ENCODE measurements at regions not wholly inside any gene's neighbourhood (a gene's known extent, or its start where the extent isn't known, plus 50 kb on each side); places are given as distances from the start of the nearest gene placed in this dataset.
A peak's percentile ranks its signal among the peaks of the same experiment; 100 is the strongest.

DNA sequence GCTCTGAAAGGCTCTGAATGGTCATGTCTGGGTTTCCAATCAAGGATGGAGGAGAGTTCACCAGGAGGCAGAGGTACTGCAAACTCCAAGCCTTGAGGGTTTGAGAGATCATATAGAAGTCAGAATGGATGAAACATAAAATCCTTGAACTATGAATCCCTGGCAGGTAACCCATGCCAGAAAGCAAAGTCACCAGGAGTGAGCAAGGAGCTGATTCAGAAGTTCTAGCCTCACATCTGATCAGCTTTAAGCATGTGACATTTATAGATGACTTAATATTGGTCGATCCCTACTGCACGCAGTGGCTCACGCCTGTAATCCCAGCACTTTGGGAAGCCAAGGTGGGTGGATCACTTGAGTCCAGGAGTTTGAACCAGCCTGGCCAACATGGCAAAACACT is 126.1 kb upstream of the MED13L start:
- no peak overlapping the region for H3K4me3 ChIP-seq (ENCODE audit: low read depth, low read length)
- TF ChIP-seq CTCF (conservative IDR thresholded peaks at IDR 0.05; ENCODE audit: low read depth, low read length), result no peak
- DNase-seq (ENCODE audit: low read depth), result no peak

DNA sequence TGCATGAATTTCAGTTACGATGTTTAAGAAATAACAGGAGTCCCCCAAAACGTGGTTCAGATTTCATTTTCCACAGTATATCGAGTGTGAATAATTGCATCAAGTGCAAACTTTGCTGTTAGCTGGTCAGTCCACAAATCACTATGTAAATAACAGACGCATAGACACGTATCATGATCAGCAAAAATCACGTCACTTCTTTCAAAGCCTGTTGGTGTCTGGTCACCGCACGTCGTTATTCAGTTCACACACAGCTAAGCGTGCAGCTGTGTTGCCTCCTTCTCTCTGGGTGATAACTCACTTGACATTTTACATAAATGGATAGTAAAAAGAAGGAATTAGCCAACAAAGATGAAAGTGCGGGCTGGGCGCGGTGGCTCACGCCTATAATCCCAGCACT is 126.8 kb upstream of the MED13L start:
- H3K4me3 ChIP-seq (ENCODE audit: low read depth, low read length), result no peak overlapping the region
- no peak for TF ChIP-seq CTCF (conservative IDR thresholded peaks at IDR 0.05; ENCODE audit: low read depth, low read length)
- DNase-seq (ENCODE audit: low read depth), result no peak

DNA sequence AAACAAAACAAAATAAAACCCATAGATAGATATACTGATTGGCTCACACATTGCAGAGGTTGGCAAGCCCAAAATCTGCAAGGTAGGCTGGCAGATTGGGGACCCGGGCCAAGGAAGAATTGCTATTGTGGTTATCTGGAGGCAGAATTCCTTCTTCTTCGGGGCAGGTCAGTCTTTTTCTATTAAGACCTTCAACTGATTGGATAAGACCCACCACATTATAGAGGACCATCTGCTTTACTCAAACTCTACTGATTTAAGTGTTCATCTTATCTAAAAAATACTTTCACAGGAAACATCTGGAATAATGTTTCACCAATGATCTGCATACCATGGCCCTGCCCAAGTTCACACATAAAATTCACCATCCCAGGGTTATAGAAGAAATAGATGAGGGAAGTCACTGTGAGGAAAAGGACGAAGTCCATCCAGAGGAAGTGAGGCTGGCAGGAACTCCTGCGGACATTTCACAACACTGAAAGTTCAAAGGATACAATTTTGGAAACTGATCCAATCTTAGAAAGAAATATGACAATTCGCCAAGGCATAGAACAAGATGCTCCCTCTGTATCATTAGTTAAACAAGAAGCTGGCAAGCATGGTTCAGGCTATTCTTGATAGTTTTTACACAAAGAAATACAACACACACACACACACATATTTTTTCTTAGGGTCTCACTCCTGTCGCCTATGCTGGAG is 127.6 kb upstream of the MED13L start:
- TF ChIP-seq CTCF (conservative IDR thresholded peaks at IDR 0.05; ENCODE audit: low read depth, low read length), result no peak
- H3K4me3 ChIP-seq (ENCODE audit: low read depth, low read length), result no peak overlapping the region
- DNase-seq (ENCODE audit: low read depth), result no peak

DNA sequence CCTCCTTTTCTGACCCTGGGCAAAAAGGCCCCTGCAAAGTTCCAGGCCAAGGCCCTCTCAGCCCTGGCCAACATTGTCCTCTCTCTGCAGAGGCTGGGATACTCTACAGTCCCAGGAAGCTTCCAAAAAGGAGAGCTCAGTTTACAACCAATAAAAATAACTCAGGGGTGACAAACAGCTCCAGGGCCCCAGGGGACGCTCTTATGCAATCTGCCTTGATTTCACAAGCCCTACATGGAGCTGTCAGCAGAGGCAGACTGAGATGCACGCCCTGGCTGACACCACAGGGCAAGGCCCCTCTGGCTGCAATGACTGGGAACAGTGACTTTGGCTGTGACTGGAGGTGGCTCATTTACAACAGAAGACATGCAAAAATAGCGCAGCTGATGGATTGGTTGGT is 129.0 kb upstream of the MED13L start:
- no peak overlapping the region for H3K4me3 ChIP-seq (ENCODE audit: low read depth, low read length)
- DNase-seq (ENCODE audit: low read depth), result peak; percentile 42
- no peak for TF ChIP-seq CTCF (conservative IDR thresholded peaks at IDR 0.05; ENCODE audit: low read depth, low read length)

DNA sequence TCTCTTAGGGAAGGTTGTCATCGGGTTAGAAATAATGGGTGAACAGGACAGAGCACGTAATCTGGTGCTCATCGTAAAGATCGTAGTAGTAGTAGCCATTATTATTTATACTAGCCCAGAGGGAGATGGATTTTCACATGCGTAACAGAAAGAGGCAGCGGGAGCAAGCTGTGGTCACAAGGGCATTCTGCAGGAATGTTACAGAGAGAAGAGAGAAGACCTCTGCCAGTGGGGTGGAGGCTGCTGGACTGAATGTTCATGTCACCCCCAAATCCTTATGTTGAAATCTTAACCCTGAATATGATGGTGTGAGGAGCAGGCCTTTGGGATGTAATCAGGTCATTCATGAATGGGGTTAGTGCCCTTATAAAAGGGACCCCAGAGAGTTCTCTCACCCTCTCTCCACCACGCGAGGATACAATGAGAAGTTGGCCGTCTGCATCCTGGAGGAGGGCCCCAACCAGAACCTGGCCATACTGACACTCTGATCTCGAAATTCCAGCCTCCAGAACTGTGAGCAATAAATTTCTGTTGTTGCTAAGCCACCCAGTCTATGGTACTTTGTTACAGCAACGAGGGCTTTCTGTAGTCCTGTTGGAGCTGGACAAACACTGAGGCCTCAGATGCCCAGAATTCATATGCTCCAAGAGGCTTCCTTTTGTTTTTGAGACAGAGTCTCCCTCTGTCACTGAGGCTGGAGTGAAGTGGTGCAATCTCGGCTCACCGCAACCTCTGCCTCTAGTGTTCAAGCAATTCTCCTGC is 131.2 kb upstream of the MED13L start:
- DNase-seq (ENCODE audit: low read depth), result no peak
- TF ChIP-seq CTCF (conservative IDR thresholded peaks at IDR 0.05; ENCODE audit: low read depth, low read length), result no peak
- no peak overlapping the region for H3K4me3 ChIP-seq (ENCODE audit: low read depth, low read length)

DNA sequence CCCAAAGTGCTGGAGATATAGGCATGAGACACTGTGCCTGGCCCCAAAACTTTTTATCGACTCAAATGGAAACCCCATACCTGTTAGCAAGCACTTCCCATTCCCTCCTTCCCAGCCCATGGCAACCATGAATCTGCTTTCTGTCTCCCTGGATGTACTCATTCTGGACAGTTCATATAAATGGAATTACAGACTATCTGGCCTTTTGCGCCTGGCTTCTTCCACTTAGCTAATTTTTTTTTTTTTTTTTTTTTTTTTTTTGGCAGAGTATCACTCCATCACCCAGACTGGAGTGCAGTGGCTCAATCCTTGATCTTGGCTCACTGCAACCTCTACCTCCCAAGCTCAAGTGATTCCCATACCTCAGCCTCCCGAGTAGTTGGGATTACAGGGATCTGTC is 134.5 kb upstream of the MED13L start:
- no peak for TF ChIP-seq CTCF (conservative IDR thresholded peaks at IDR 0.05; ENCODE audit: low read depth, low read length)
- H3K4me3 ChIP-seq (ENCODE audit: low read depth, low read length), result no peak overlapping the region
- DNase-seq (ENCODE audit: low read depth), result no peak

GRCh38 chr12:116414891-116415290 is 137.4 kb upstream of the MED13L start:
- H3K4me3 ChIP-seq (ENCODE audit: low read depth, low read length), result no peak overlapping the region
- DNase-seq (ENCODE audit: low read depth), result no peak
- no peak for TF ChIP-seq CTCF (conservative IDR thresholded peaks at IDR 0.05; ENCODE audit: low read depth, low read length)
